GM10847 (cell line): ENCODE measurements at regions not wholly inside any gene's neighbourhood (a gene's known extent, or its start where the extent isn't known, plus 50 kb on each side); places are given as distances from the start of the nearest gene placed in this dataset.

ENCODE experiments used
- POLR2A ChIP-seq: IDR thresholded peaks from 2 replicates; pipeline ENCODE4 v1.6.1; 2011; ENCODE audit not compliant: insufficient read length; ENCODE audit errors: extremely low read depth

- no peak for TF ChIP-seq POLR2A
Measured at GRCh38 chr12:131340616-131341210, 370.2 kb upstream of the SFSWAP start.

- TF ChIP-seq POLR2A, result no peak
Measured at GRCh38 chr12:131345521-131346436, 365.1 kb upstream of the SFSWAP start.

- no peak for TF ChIP-seq POLR2A
Measured at GRCh38 chr12:131346555-131347344, 364.1 kb upstream of the SFSWAP start.

GRCh38 chr12:131347345-131347714 is 363.6 kb upstream of the SFSWAP start:
- no peak for TF ChIP-seq POLR2A

- TF ChIP-seq POLR2A, result no peak
Measured at GRCh38 chr12:131347732-131348131, 363.2 kb upstream of the SFSWAP start.

GRCh38 chr12:131348231-131348630 is 362.7 kb upstream of the SFSWAP start:
- TF ChIP-seq POLR2A, result no peak

GRCh38 chr12:131348646-131349045 is 362.2 kb upstream of the SFSWAP start:
- no peak for TF ChIP-seq POLR2A

- no peak for TF ChIP-seq POLR2A
Measured at GRCh38 chr12:131349397-131350127, 361.3 kb upstream of the SFSWAP start.

GRCh38 chr12:131350943-131351318 is 360.0 kb upstream of the SFSWAP start:
- TF ChIP-seq POLR2A, result no peak

GRCh38 chr12:131351319-131352028 is 359.4 kb upstream of the SFSWAP start:
- no peak for TF ChIP-seq POLR2A

- TF ChIP-seq POLR2A, result no peak
Measured at GRCh38 chr12:131352296-131352900, 358.5 kb upstream of the SFSWAP start.

GRCh38 chr12:131353376-131353775 is 357.5 kb upstream of the SFSWAP start:
- TF ChIP-seq POLR2A, result no peak

- TF ChIP-seq POLR2A, result no peak
Measured at GRCh38 chr12:131353826-131354225, 357.1 kb upstream of the SFSWAP start.
